ENCODE measurements at regions not wholly inside any gene's neighbourhood (a gene's known extent, or its start where the extent isn't known, plus 50 kb on each side); places are given as distances from the start of the nearest gene placed in this dataset.
"Not testable (repeated sequence)": the region's sequence is repeated elsewhere in the genome, so short reads cannot be mapped to it uniquely, and the experiment has no call there.

DNA sequence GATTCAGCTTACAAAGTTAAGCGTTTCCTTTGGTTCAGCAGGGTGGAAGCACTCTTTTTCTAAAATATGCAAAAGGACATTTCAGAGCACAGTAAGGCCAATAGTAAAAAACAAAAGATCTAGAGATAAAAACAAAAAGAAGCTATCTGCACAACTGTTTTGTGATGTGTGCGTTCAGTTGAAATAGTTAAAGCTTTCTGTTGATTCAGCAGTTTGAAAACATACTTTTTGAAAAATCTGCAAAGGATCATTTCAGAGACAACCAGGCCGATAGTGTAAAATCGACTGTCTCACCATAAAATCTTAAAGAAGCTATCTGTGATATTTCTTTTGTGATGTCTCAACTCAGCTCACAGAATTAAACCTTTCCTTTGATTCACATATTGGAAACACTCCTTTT, 300.0 kb upstream of the ALG10B start:
- DNase-seq: no peak

DNA sequence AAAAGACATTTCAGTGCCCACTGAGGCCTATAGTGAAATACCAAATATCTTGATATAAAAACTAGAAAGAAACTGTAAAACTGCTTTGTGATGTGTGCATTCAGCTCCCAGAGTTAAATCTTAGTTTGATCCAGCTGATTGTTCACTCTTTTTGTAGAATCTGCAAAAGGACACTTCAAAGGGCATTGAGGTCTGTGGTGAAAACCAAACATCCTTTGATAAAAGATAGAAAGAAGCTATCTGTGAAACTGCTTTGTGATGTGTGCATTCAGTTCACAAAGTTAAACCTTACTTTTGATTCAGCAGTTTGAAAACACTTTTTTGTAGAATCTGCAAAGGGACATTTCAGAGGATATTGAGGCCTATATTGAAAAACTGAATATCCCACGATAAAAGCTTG, 290.7 kb upstream of the ALG10B start:
- no peak for DNase-seq

DNA sequence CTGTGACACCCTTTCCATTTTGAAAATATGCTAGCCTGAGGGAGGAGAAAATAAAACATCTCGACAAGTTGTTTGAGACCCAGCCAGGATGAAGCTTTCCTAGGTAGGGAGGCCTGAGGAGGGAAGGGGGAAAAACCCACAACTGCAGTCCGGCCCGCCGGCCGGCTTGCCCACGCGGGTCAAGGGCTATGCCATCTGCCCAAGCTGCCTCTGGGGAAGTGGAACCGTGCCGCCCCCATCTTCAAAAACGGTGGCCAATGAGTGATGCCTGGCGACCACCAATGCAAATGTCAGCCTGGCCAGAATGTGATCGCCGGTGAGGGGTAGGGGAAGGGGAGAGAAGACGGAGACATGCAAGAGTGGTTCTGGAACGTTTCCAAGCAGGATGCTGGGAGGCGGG, 263.5 kb upstream of the ALG10B start:
- no peak for DNase-seq

DNA sequence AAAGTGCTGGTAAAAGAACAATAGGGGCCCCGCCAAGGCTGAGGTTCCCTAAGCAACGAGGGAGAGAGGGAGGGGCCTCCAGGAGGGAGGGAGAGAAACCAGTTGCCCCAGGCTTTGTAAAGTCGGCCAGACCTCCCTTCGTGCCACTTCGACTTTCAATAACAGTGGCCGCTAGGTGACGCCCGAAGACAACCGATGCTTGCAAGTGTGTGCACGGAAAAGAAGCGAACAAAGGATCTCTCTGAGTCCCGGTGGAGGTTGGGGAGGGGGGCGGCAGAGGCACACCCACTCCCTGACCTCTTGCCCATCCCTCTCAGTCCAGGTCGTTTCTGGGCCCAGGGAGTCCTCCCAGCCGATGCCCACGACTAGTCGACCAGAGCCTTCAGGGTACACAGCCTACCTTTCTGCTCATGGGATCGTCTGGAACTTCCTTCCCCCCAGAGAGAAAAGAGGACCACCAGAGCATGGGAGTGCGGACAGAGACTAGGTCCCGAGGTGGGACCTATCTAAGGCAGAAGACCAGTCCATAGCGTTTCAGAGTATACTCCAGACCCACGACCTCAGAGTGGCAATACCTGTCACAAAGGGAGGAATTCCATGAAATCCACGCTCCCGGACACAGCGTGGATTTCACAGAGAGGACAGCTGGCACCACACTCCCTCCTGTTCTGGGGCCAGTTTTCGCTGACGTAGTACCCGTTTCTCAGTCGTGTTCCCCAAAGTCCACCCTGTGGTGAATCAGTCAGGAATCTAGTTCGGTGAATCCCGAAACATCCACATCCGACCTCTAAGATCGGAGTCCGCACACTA, 262.7 kb upstream of the ALG10B start:
- DNase-seq: no peak

DNA sequence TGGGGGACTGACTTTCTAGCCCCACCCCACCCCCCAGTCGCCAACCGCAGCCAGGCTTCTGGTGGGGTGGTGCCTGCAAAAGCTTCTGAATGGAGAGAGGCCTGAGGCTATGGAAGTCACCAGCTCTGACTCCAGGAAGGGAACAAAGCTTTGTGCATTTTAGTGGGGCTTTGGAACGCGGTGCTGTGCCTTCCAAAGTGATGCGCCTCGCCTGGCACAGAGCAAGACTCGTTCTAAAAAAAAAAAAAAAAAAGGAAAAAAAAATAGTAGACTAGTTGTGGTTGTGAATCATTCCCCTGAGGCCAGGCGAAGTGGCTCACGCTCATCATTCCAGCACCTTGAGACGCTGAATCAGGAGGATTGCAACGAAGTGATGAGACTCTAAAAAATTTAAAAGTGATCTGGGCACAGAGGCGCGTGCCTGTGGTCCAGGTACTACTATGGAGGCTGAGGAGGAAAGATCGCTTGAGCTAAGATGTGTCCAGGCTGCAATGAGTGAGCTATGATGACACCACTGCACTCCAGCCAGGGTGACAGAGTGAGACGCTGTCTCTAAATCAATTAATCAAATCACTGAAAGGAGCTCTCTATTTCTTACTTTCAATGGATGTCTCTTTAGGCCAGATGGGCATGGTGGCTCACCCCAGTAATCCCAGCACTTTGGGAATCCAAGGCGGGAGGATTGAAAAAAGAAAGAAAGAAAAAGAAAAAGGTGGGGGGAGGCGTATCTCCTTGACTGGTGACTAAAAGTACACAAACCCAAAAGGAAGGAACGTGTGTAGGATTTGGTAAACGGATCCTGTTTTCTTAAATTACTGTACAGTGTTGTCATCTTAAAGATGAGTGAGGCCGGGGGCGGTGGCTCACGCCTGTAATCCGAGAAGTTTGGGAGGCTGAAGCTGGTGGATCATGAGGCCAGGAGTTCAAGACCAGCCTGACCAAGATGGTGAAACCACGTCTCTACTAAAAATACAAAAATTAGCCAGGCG, 259.6 kb upstream of the ALG10B start:
- DNase-seq: no peak

DNA sequence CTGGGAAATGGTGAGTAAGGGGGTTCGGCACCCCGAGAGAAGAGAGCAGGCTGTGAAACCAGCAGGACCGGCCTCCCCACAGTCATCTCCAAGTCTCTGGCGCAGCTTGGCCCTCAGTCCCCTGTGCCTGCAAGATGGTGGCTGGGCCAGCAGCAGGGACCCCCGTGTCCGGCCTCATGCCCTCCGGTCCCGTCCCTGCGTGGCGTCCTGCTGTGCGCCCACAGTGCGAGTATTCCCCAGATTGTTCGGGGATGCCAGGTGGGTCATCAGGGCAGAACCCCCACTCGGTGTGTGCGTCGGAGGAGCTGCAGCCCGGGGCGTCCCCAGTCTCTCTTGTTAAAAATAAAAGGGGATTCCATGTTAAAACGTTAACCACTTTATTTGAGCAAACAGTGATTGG, 216.9 kb upstream of the ALG10B start:
- no peak for DNase-seq

DNA sequence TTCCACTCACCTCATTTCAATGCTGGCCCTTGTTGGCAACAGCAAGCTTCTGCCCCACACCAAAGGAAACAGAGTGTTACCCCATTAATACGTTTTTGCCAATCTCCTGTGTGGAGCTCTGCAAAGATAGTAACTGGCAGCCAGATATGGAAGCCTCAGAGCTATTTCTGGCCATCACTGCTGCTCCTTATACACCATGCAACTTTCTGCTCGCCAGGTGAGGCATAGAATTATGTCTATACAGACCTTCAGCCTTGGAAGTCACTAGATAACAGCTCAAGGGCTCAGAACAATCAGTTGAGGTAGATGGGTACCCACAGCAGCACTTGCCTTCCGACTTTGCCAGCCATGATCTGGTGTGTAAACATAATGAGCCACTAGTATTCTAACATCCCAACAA, 214.8 kb upstream of the ALG10B start:
- DNase-seq: no peak

DNA sequence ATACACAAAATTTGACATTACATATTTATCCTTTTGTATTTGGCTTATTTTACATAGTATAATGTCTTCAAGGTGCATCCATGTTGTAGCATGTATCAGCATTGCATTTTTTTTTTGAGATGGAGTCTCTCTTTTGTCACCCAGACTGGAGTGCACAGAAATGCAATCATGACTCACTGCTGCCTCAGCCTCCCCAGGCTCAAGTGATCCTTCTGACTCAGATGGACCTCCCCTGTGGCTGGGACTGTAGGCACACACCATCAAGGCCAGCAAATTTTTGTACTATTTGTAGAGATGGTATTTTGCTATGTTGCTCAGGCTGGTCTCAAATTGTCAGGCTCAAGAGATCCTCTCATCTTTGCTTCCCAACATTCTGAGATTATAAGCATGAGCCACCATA, 214.4 kb upstream of the ALG10B start:
- DNase-seq: no peak

DNA sequence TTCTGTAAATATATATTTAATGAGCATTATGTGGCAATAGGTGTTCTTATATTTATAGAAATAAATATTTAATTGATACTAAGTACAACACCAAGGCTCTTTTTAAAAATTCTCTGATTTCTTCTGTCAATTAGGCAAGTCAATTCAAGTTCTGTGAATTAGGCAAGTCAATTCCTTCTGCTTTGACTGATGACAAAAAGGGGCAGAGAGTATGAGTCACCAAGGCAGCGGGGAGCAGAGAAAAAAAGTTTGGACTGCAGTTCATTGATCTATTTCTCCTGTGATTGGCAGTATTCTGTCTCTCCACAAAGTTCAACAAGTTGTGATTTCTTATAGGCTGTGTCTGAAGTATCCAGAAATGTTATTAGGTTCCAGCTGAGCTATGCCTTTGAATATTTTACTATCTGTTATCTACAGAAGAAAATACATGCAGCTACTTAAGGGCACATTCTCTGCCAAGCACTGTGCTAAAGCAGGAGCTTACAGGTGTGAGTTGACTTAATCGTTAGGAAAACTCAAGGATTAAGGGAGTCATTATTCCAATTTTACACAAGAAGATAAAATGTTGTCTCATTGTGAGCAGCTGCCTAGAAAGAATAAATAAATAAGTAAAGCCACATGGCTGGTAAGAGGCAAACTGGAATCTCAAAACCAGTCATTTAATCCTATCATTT, 206.4 kb upstream of the ALG10B start:
- no peak for DNase-seq

DNA sequence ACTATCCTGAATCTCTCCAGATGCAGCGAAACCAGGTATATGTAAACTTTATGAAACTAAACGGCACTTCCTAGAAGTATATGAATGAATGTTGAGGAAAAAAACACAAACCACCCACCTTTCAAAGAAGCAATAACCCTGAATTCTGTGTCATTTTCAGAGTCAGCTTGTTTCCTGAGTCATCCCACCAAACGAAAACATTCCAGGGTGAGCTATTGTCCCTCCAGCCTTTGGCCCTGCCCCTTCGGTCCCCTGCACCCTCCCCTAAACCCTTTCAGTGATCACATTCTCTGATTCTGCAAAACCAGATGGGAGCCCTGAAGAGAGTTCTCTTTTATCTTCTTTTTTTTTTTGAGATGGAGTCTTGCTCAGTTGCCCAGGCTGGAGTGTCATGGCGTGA, 202.6 kb upstream of the ALG10B start:
- no peak for DNase-seq

DNA sequence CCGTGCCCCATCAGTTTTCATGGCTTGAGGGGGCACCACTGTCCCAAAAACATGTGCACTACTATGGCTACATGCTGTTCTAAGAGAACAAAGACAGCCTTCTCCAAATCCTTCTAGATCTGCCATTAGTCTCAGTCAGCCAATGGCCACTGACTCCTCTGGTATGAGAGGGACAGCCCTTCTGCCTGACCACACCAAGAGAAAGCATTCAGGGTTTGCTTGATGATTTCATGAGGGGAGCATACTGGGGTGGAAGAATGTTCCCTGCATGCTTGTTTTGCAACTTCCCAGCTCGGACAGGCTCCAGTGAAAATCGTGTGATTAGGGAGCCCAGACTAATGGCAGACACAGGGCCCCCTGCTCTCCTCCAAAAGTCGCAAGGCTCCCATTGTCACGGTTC, 199.6 kb upstream of the ALG10B start:
- no peak for DNase-seq

DNA sequence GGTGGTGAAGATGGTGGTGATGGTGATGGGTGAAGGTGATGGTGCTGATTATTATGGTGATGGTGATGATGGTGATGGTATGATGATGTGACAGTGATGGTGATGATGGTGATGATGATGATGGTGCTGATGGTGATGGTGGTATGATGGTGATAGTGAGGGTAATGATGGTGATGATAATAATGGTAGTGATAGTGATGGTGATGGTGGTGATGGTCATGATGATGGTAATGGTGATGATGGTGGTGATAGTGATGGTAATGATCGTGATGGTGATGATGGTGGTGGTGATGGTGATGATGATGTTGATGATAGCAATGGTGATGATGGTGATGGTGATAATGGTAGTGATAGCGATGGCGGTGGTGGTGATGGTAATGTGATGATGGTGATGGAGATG, 197.9 kb upstream of the ALG10B start:
- no peak for DNase-seq

DNA sequence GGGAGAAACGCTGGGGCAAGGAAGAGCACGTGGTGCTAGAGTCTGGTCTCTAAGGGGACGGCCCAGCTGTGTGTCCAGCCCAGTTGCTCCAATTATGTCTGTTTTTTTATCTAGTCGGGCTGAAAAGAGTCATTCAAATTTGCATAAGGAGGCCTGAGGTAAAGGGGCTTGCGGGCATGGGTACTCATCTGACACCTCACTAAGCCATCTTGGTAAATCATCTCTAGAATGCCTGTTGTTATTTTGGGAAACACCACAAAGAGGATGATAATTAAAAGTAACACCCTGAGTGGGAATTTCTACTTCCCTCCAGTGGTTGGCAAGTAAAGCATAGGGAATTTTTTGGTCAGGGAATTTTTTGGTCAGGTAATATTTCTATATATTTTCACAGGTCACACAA, 196.1 kb upstream of the ALG10B start:
- no peak for DNase-seq

DNA sequence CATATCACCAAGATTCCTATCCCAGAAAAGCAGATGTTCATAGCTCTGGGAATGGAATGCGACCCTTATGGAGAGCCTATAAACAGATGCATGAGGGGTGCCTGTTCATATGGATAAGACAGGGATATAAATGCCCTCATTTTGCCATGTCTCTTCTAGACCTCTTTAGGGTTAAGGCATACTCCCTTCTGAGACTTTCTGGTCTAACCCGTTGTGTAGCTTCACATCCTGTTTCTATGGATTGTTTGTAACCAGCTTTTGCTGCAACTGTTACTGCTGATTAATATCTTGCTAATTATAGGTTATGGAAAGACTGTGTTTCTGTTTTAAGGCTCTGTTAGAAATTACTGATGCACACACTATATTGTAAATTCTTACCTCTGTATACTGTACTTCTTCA, 193.5 kb upstream of the ALG10B start:
- DNase-seq: not testable (repeated sequence)

DNA sequence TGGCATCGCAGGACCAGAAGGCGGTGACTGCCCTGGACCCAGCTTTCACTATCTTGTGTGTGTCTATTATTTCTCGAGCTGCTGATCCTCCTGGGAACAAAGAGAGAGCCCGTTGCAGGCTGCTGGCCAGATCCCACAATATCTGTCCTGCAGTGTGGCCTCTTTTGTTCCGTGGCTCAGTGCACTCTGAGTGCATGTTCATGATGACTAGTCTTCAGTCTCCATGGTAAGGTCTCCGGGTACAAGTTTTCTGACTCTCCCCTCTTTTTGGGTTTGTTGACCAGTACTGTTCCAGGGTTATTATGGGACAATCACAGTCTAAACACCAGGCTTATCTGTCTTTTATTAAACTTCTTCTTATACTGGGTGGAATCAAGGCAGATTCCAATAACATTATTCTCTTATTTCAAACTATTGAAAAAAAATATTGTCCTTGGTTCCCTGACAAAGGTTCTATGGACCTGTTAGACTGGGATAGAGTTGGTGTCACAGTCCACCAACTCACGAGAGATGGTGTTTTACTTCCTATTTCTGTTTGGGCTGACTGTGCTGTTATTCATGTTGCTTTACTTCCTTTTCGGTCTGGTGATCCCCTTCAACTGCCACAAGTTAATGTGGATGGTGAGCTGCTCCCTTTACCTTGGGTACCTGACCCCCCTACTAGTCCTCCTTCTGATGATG, 192.9 kb upstream of the ALG10B start:
- no peak for DNase-seq

DNA sequence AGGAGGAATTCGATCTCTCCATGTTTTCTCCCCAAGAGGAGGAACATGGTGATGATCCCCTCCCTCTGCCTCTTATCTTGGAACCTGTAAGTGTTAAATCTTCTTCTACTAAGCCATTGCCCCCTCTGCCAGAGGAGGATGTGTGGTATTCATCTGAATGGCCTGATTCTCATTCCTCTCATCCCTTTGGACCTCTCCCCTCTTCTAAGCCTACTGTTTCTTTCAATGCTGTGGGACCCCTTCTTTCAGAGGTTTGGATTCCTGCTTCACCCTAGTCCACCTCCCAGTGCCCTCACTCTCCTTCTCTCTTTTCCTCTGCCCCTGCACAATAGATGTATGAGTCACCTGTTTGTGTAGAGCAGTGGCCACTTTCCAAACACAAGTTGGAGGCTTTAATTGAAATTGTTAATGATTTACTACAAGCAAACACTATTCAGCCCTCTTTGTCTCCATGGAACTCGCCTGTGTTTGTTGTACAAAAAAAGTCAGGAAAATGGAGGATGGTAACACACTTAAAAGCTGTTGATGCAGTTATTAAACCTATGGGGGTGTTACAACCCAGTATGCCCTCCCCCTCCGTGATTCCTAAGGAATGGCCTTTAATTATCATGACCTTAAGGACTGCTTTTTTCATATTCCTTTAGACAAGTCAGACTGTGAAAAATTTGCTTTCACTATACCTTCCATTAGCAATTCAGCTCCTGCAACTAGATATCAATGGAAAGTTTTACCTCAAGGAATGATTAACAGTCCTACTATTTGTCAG, 192.1 kb upstream of the ALG10B start:
- no peak for DNase-seq

DNA sequence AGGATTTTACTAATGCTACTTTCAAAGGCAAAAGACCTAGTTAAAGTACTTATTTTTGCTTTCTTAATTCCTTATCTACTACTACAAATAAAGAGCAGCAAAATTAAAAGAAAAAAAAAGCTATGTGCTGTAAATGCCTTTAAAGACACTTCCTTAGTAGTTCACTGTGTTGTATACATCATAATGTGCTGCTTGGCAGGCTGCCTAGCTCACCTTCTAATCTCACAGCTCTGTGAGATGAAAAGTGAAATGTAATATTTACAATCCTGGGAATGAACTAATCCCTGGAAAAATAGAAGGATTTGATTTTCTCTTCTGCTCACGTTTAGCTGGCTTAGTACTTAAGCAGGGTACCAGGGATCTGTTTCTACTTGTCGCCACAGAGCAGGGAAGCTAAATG, 184.4 kb upstream of the ALG10B start:
- no peak for DNase-seq

DNA sequence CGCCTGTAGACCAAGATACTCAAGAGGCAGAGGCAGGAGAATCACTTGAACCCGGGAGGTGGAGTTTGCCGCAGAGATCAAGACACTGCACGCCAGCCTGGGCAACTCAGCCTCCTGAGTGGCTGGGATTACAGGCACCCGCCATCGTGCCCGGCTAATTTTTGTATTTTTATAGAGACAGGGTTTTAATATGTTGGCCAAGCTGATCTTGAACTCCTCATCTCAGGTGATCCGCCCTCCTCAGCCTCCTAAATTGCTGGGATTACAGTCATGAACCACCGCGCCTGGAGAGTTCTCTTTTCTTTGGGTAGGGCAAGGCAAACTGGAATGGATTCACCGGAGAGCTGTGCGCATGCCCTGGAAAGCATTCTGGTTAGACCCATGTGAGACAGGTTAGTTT, 179.3 kb upstream of the ALG10B start:
- DNase-seq: no peak

DNA sequence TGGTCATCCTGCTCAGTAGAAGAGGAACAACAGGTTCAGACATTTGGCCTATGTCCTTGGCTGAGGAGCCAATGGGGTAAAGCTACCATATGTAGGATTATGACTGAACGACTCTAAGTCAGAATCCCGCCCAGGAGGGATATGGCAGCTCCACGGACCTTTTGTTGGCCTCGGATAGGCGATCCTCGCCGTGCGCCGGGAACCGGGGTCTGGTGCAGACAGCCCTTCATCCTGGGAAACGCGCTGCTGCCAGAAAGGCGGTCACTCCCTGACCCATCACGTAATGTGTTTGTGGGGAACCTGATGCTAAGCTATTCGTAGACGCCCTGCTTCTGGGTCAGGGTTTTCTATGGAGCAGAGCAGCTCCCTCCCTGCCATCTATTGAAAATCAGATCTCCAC, 178.9 kb upstream of the ALG10B start:
- DNase-seq: no peak

DNA sequence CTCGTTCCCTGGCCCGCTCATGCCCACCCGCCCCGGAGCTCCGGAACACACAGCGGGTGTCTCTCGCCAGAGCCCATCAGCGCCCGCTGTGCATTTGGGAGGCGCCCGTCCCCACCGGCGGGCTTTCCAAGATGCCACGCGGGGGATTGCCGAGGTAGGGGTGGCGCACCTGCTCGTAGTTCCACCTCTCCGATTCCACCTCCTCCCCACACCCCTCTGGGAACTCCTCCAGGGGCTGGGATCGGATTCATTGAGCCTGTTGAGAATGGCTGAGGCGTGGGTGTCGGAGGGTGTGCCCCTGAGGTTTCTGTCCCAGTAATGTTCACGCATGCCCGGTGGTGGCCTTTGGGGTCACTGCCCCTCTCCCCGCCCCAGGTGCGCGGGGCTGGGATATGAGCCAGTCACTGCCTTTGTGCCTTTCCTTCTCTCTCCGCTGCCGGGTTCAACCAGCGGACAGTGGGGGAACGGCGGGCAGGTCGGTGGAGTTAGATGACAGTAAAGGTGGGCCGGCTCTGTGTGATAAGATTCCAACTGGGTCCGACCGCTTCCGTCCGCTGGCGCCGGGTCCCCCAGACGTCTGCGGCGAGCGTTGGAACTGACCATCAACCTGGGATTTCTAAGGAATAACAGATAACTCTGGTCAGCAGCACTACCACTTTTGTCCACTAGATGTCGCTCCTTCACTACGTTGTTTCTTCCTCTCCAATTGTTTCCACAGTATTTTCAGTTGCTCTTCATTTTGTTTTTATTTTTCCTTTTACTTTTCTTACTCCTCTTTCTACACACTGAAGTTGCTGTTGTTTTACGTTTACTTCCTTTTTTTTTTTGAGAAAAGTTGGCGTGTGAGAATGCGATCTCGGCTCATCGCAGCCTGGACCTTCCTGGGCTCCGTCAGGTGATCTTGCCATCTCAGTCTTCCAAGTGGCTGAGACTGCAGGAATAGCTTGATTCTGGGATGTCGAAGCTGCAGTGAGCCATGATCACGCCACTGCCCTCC, 178.1 kb upstream of the ALG10B start:
- peak; percentile 49 for DNase-seq

DNA sequence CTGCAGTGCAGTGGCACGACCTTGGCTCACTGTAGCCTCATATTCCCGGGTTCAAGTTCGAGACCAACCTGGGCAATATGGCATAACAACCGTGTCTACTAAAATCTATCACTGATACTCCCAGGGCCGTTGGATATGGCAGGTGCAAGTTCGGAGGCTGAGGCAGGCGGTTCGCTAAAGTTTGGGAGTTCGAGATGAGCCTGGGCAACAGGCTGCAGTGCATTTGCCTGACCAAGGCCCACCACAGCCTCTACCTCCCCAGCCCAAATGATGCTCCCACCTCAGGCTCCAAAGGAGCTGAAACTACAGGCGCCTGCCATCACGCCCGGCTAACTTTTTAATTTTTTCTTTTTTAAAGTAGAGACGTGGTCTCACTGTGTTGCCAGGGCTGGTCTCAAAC, 177.1 kb upstream of the ALG10B start:
- no peak for DNase-seq
